Epithelial cell of esophagus (primary cell): ENCODE measurements at regions not wholly inside any gene's neighbourhood (a gene's known extent, or its start where the extent isn't known, plus 50 kb on each side); places are given as distances from the start of the nearest gene placed in this dataset.

Experiments used
- DNase-seq: peaks from one replicate; pipeline ENCODE4 v3.0.0; 2010; ENCODE audit warnings: low read depth
- H3K4me3 ChIP-seq: 2 replicates; pipeline ENCODE4 v1.5.1; 2011; ENCODE audit warnings: mild to moderate bottlenecking, low read length, control low read depth
- CTCF ChIP-seq: IDR thresholded peaks from 2 replicates; pipeline ENCODE4 v1.5.1; 2011; ENCODE audit warnings: low read depth, mild to moderate bottlenecking, low read length, control low read depth, inconsistent platforms; ENCODE audit not compliant: insufficient read depth; ENCODE audit errors: missing control alignments

- peak; percentile 40 for TF ChIP-seq CTCF
- peak; percentile 78 for DNase-seq
- no peak overlapping the region for H3K4me3 ChIP-seq
Observed at GRCh38 chr4:184287697-184288255, 70.1 kb upstream of the ENPP6 start.

- DNase-seq, result no peak
- H3K4me3 ChIP-seq, result no peak overlapping the region
- no peak for TF ChIP-seq CTCF
Observed at GRCh38 chr4:184286358-184286757, 68.7 kb upstream of the ENPP6 start.

- no peak overlapping the region for H3K4me3 ChIP-seq
- DNase-seq, result no peak
- no peak for TF ChIP-seq CTCF
Observed at GRCh38 chr4:184284742-184285141, 67.1 kb upstream of the ENPP6 start.

- DNase-seq, result no peak
- no peak overlapping the region for H3K4me3 ChIP-seq
- no peak for TF ChIP-seq CTCF
Observed at GRCh38 chr4:184284336-184284690, 66.6 kb upstream of the ENPP6 start.

GRCh38 chr4:184283659-184284335 is 66.1 kb upstream of the ENPP6 start:
- no peak for TF ChIP-seq CTCF
- H3K4me3 ChIP-seq, result no peak overlapping the region
- no peak for DNase-seq

- no peak for TF ChIP-seq CTCF
- H3K4me3 ChIP-seq, result no peak overlapping the region
- no peak for DNase-seq
Observed at GRCh38 chr4:184282895-184283654, 65.4 kb upstream of the ENPP6 start.
